ENCODE measurements at regions not wholly inside any gene's neighbourhood (a gene's known extent, or its start where the extent isn't known, plus 50 kb on each side); places are given as distances from the start of the nearest gene placed in this dataset.

DNA sequence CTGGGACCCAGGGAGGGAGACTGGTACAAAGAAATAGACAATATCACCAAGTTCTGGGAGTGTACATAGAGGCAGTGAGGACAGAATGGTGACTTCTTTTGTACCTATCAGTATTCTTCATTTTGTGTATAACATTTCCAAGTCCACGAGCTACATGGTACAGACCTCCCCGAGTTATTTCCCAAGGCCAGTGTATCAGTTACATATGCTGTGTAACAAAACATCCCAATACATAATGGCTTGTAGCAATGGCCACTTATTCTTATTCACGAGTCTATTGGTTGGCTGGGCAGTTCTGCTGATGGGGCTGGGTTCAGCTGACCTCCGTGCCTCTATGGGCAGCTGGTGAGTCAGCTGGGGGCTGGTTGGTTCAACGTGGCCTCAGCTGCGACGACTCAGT, 98.7 kb upstream of the RFLNA start:
- no peak for DNase-seq
- H3K79me2 ChIP-seq (ENCODE audit: low read length) = no peaks in the 10 kb centered on the region

DNA sequence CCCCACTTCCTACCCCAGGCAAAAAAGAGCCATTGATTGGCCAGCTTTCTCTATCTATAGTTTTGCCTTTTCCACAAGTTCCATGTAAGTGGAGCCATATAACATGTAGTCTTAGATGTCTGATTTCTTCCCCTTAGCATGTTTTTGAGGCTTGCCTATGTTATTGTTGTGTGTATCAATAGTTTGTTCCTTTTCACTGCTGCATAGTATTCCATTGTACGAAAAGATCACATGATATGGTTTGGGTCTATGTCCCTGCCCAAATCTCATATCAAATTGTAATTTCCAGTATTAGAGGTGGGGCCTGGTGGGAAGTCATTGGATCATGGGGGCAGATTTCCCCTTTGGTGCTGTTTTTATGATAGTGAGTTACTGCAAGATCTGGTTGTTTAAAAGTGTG, 93.6 kb upstream of the RFLNA start:
- Histone ChIP-seq H2AFZ (ENCODE audit: low read length) (no peak overlapping the region), H3K9me3 (ENCODE audit: low read length) (no peaks in the 10 kb centered on the region), H3K4me1 (ENCODE audit: low read length) (no peaks in the 10 kb centered on the region), H3K36me3 (ENCODE audit: insufficient read depth, low read length) (no peaks in the 10 kb centered on the region), H3K4me3 (ENCODE audit: low read length) (no peak overlapping the region), H3K4me2 (ENCODE audit: low read depth, low read length, poor library complexity, severe bottlenecking) (no peak overlapping the region), H3K9me2 (replicated peaks; ENCODE audit: insufficient read depth, low read length) (no peaks in the 10 kb centered on the region), H3K27me3 (ENCODE audit: low read length) (no peaks in the 10 kb centered on the region), H4K20me1 (ENCODE audit: insufficient read depth, low read depth, low read length) (no peaks in the 10 kb centered on the region), H3K27ac (ENCODE audit: low read length) (no peak overlapping the region), H3K79me2 (ENCODE audit: low read length) (no peaks in the 10 kb centered on the region), H3K9ac (ENCODE audit: low read length) (no peak overlapping the region)
- no peak for DNase-seq

More for the DNA sequence above, 98.7 kb upstream of the RFLNA start:
- no peak overlapping the region for H3K4me3 ChIP-seq (ENCODE audit: low read length)
- H4K20me1 ChIP-seq (ENCODE audit: insufficient read depth, low read depth, low read length) = no peaks in the 10 kb centered on the region
- H3K36me3 ChIP-seq (ENCODE audit: insufficient read depth, low read length) = no peaks in the 10 kb centered on the region
- H3K27me3 ChIP-seq (ENCODE audit: low read length) = no peaks in the 10 kb centered on the region
- H3K9me2 ChIP-seq (replicated peaks; ENCODE audit: insufficient read depth, low read length) = no peaks in the 10 kb centered on the region
- H3K27ac ChIP-seq (ENCODE audit: low read length) = no peak overlapping the region
- H3K9ac ChIP-seq (ENCODE audit: low read length) = no peak overlapping the region
- no peak overlapping the region for H2AFZ ChIP-seq (ENCODE audit: low read length)
- no peak overlapping the region for H3K4me2 ChIP-seq (ENCODE audit: low read depth, low read length, poor library complexity, severe bottlenecking)
- H3K9me3 ChIP-seq (ENCODE audit: low read length) = no peaks in the 10 kb centered on the region
- H3K4me1 ChIP-seq (ENCODE audit: low read length) = no peaks in the 10 kb centered on the region

DNA sequence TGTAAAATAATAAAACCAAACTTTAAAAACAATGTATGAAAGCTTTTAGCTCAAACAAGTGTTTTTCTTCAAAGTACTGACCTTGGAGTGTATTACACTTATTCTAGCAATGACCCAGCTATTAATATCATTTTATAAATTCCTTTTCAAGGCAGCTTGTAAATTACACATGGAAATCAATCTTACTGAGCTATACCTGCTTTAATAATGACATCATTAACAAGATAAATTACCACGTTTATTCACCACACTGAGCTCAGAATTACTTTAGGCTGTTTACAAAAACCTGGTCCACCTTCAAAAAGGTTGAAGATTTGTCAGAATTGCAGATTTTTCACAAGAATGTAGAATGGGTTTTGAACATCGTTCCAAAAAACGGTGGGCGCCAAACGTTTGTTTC, 91.7 kb upstream of the RFLNA start:
- Histone ChIP-seq H4K20me1 (ENCODE audit: insufficient read depth, low read depth, low read length) (no peaks in the 10 kb centered on the region), H3K4me2 (ENCODE audit: low read depth, low read length, poor library complexity, severe bottlenecking) (no peak overlapping the region), H3K4me3 (ENCODE audit: low read length) (no peak overlapping the region), H2AFZ (ENCODE audit: low read length) (no peak overlapping the region), H3K9ac (ENCODE audit: low read length) (no peak overlapping the region), H3K4me1 (ENCODE audit: low read length) (no peaks in the 10 kb centered on the region), H3K9me2 (replicated peaks; ENCODE audit: insufficient read depth, low read length) (no peaks in the 10 kb centered on the region), H3K36me3 (ENCODE audit: insufficient read depth, low read length) (no peaks in the 10 kb centered on the region), H3K79me2 (ENCODE audit: low read length) (no peaks in the 10 kb centered on the region), H3K27me3 (ENCODE audit: low read length) (no peaks in the 10 kb centered on the region), H3K27ac (ENCODE audit: low read length) (no peak overlapping the region), H3K9me3 (ENCODE audit: low read length) (no peaks in the 10 kb centered on the region)
- no peak for DNase-seq

DNA sequence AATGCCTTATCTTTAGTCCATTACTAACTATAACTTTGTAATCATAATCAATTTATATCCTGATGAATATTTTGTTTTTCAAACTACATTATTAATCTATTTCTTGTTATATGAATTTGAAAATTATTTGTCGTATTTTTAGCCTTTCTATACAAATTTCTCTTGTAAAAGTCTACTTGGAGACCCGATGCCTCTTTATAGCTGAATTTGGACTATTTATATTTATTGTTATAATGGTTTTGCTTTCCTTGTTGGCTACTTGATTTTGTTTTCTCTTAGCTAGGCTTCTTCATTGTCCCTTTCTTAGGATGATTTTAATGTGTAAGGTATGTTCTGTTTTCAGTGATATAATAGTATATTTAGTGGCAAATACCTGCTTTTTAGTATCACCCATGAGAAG, 89.5 kb upstream of the RFLNA start:
- H3K9me2 ChIP-seq (replicated peaks; ENCODE audit: insufficient read depth, low read length) = no peaks in the 10 kb centered on the region
- no peak for DNase-seq
- H3K79me2 ChIP-seq (ENCODE audit: low read length) = no peaks in the 10 kb centered on the region
- H3K36me3 ChIP-seq (ENCODE audit: insufficient read depth, low read length) = no peaks in the 10 kb centered on the region
- H3K9me3 ChIP-seq (ENCODE audit: low read length) = no peaks in the 10 kb centered on the region
- no peak overlapping the region for H3K9ac ChIP-seq (ENCODE audit: low read length)
- H2AFZ ChIP-seq (ENCODE audit: low read length) = no peak overlapping the region
- H3K4me2 ChIP-seq (ENCODE audit: low read depth, low read length, poor library complexity, severe bottlenecking) = no peak overlapping the region
- no peak overlapping the region for H3K27ac ChIP-seq (ENCODE audit: low read length)
- no peaks in the 10 kb centered on the region for H3K4me1 ChIP-seq (ENCODE audit: low read length)
- no peaks in the 10 kb centered on the region for H3K27me3 ChIP-seq (ENCODE audit: low read length)
- no peak overlapping the region for H3K4me3 ChIP-seq (ENCODE audit: low read length)
- H4K20me1 ChIP-seq (ENCODE audit: insufficient read depth, low read depth, low read length) = no peaks in the 10 kb centered on the region

DNA sequence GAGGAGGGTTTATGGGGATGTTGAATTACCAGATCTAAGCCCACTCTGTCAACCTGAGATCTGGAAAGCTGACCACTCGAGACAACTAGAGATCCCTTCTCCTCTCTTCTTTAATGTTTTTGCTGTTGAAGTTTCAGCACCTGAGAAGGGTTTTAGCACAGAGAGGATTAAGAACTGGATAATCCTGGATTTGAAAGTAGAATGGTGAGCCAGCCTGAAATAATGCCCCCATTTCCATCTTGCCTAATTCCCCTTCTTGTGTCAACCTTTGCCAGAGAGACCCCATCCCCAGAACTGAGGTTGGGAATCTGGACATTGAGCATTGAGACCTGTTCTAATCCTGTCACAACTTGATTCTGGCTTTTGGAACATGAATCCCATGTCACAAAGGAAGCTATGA, 87.8 kb upstream of the RFLNA start:
- no peaks in the 10 kb centered on the region for H3K79me2 ChIP-seq (ENCODE audit: low read length)
- H3K9me2 ChIP-seq (replicated peaks; ENCODE audit: insufficient read depth, low read length) = no peaks in the 10 kb centered on the region
- no peaks in the 10 kb centered on the region for H3K4me1 ChIP-seq (ENCODE audit: low read length)
- no peak overlapping the region for H3K4me2 ChIP-seq (ENCODE audit: low read depth, low read length, poor library complexity, severe bottlenecking)
- no peaks in the 10 kb centered on the region for H4K20me1 ChIP-seq (ENCODE audit: insufficient read depth, low read depth, low read length)
- H3K9ac ChIP-seq (ENCODE audit: low read length) = no peak overlapping the region
- no peaks in the 10 kb centered on the region for H3K9me3 ChIP-seq (ENCODE audit: low read length)
- peaks cover 3% of the 10 kb centered on the region; the same call in 1 of the 2 replicates for H3K27me3 ChIP-seq (ENCODE audit: low read length)
- no peak overlapping the region for H3K4me3 ChIP-seq (ENCODE audit: low read length)
- no peak for DNase-seq
- no peaks in the 10 kb centered on the region for H3K36me3 ChIP-seq (ENCODE audit: insufficient read depth, low read length)
- no peak overlapping the region for H2AFZ ChIP-seq (ENCODE audit: low read length)
- no peak overlapping the region for H3K27ac ChIP-seq (ENCODE audit: low read length)

DNA sequence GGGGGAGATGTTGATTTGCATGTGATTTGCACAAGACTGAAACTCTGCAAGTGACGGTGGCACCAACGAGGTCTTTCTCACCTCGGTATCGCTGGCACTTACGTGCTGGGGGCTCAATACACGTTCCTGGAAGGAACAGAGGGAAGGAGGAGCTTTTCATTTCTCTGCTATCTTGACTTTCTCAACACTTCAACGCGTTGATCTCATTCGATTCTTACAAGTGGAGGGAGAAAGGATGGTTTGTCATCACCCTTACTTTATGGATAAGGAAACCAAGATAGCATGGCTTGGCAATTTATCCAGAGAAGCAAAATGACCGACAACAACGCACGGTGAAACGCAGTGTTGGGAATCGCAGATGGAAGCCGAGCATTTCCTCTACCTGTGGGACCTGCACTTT, 87.3 kb upstream of the RFLNA start:
- Histone ChIP-seq H3K4me1 (ENCODE audit: low read length) (no peaks in the 10 kb centered on the region), H3K79me2 (ENCODE audit: low read length) (no peaks in the 10 kb centered on the region)

DNA sequence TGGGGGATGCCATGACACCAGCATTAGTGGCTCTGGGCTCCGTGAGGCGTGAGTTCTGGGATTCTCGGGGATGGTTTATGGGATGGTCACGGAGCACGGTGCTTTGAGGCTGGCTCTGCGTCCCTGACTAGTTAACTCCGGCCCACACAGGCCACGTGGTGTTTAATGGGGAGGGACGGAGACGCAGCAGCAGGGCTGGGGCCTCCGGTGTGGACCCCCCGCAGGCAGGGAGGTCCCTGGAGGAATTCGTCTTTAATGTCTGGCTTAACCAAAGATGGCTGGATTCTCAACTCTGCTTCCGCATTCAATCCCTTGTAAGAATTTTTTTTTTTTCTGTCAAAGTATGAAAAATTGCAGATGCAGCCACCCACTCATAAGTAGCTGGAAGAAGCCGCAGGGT, 86.4 kb upstream of the RFLNA start:
- Histone ChIP-seq H3K4me2 (ENCODE audit: low read depth, low read length, poor library complexity, severe bottlenecking) (no peak overlapping the region), H3K79me2 (ENCODE audit: low read length) (no peaks in the 10 kb centered on the region), H3K36me3 (ENCODE audit: insufficient read depth, low read length) (no peaks in the 10 kb centered on the region), H3K27ac (ENCODE audit: low read length) (no peak overlapping the region), H3K9me3 (ENCODE audit: low read length) (no peaks in the 10 kb centered on the region), H3K4me3 (ENCODE audit: low read length) (no peak overlapping the region), H3K4me1 (ENCODE audit: low read length) (no peaks in the 10 kb centered on the region), H3K9me2 (replicated peaks; ENCODE audit: insufficient read depth, low read length) (no peaks in the 10 kb centered on the region), H4K20me1 (ENCODE audit: insufficient read depth, low read depth, low read length) (no peaks in the 10 kb centered on the region), H3K27me3 (ENCODE audit: low read length) (peaks cover 3% of the 10 kb centered on the region; the same call in 1 of the 2 replicates), H2AFZ (ENCODE audit: low read length) (no peak overlapping the region), H3K9ac (ENCODE audit: low read length) (no peak overlapping the region)
- no peak for DNase-seq

More for the DNA sequence above, 87.3 kb upstream of the RFLNA start:
- Histone ChIP-seq H2AFZ (ENCODE audit: low read length) (no peak overlapping the region), H3K4me2 (ENCODE audit: low read depth, low read length, poor library complexity, severe bottlenecking) (no peak overlapping the region), H3K9me2 (replicated peaks; ENCODE audit: insufficient read depth, low read length) (no peaks in the 10 kb centered on the region), H3K36me3 (ENCODE audit: insufficient read depth, low read length) (no peaks in the 10 kb centered on the region), H3K27ac (ENCODE audit: low read length) (no peak overlapping the region), H3K9ac (ENCODE audit: low read length) (no peak overlapping the region), H3K4me3 (ENCODE audit: low read length) (no peak overlapping the region), H3K27me3 (ENCODE audit: low read length) (peaks cover 3% of the 10 kb centered on the region; the same call in 1 of the 2 replicates), H4K20me1 (ENCODE audit: insufficient read depth, low read depth, low read length) (no peaks in the 10 kb centered on the region), H3K9me3 (ENCODE audit: low read length) (no peaks in the 10 kb centered on the region)
- no peak for DNase-seq

DNA sequence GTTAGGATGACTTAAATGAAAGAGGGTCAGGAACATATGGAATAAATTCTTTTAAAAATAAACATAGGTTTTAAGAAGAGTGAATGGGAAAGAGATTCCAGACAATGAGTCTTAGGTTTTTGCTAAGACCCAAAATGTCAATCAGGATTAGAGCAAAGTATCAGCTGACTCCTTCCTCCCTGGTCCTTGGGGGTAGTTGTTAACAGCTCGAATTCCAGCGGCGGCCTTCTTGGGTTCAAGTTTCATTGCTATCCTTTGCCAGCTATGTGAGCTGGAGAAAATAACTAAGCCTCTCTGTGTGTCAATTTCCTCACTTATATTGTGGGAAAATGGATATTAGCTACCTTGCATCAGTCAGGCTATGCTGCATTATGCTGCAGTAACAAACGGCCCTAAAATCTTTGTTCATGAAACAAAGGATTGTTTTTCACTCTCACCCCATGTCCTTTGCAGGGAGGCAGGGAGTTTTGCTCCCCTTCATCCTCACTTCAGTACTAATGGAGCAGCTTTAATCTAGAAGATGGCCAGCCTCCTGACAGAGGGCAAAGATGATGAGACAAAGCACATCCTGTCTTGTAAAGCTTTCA, 83.8 kb upstream of the RFLNA start:
- Histone ChIP-seq H3K4me3 (ENCODE audit: low read length) (no peak overlapping the region), H2AFZ (ENCODE audit: low read length) (no peak overlapping the region), H3K79me2 (ENCODE audit: low read length) (no peaks in the 10 kb centered on the region), H3K4me2 (ENCODE audit: low read depth, low read length, poor library complexity, severe bottlenecking) (no peak overlapping the region), H3K9me2 (replicated peaks; ENCODE audit: insufficient read depth, low read length) (no peaks in the 10 kb centered on the region), H3K27ac (ENCODE audit: low read length) (no peak overlapping the region), H3K4me1 (ENCODE audit: low read length) (no peaks in the 10 kb centered on the region), H3K9me3 (ENCODE audit: low read length) (0 out of 2 replicates have a peak, but pooled peaks cover 3% of the 10 kb centered on the region), H4K20me1 (ENCODE audit: insufficient read depth, low read depth, low read length) (no peaks in the 10 kb centered on the region), H3K27me3 (ENCODE audit: low read length) (peaks cover 3% of the 10 kb centered on the region; the same call in 1 of the 2 replicates), H3K36me3 (ENCODE audit: insufficient read depth, low read length) (no peaks in the 10 kb centered on the region), H3K9ac (ENCODE audit: low read length) (no peak overlapping the region)
- no peak for DNase-seq

Measured in Karpas-422 (cell line).